ENCODE measurements at regions not wholly inside any gene's neighbourhood (a gene's known extent, or its start where the extent isn't known, plus 50 kb on each side); places are given as distances from the start of the nearest gene placed in this dataset.

GRCh38 chr4:135098061-135098460 is 896.5 kb upstream of the PABPC4L start:
- no peak for TF ChIP-seq CTCF (IDR thresholded peaks at IDR 0.05; ENCODE audit: insufficient read depth, low read depth, low read length, missing control alignments)
- no peak for DNase-seq (ENCODE audit: low read depth)
- no peak overlapping the region for H3K4me3 ChIP-seq (ENCODE audit: low read depth, low read length)

- no peak overlapping the region for H3K4me3 ChIP-seq (ENCODE audit: low read depth, low read length)
- no peak for TF ChIP-seq CTCF (IDR thresholded peaks at IDR 0.05; ENCODE audit: insufficient read depth, low read depth, low read length, missing control alignments)
- no peak for DNase-seq (ENCODE audit: low read depth)
These were observed 871.8 kb upstream of the PABPC4L start for GRCh38 chr4:135073389-135073788.

GRCh38 chr4:135072553-135072952 is 871.0 kb upstream of the PABPC4L start:
- no peak for DNase-seq (ENCODE audit: low read depth)
- no peak overlapping the region for H3K4me3 ChIP-seq (ENCODE audit: low read depth, low read length)
- no peak for TF ChIP-seq CTCF (IDR thresholded peaks at IDR 0.05; ENCODE audit: insufficient read depth, low read depth, low read length, missing control alignments)

- no peak overlapping the region for H3K4me3 ChIP-seq (ENCODE audit: low read depth, low read length)
- TF ChIP-seq CTCF (IDR thresholded peaks at IDR 0.05; ENCODE audit: insufficient read depth, low read depth, low read length, missing control alignments): no peak
- no peak for DNase-seq (ENCODE audit: low read depth)
These were observed 863.8 kb upstream of the PABPC4L start for GRCh38 chr4:135065366-135065765.

- no peak for DNase-seq (ENCODE audit: low read depth)
- no peak overlapping the region for H3K4me3 ChIP-seq (ENCODE audit: low read depth, low read length)
- no peak for TF ChIP-seq CTCF (IDR thresholded peaks at IDR 0.05; ENCODE audit: insufficient read depth, low read depth, low read length, missing control alignments)
These were observed 848.6 kb upstream of the PABPC4L start for GRCh38 chr4:135050086-135050717.

- no peak for TF ChIP-seq CTCF (IDR thresholded peaks at IDR 0.05; ENCODE audit: insufficient read depth, low read depth, low read length, missing control alignments)
- no peak overlapping the region for H3K4me3 ChIP-seq (ENCODE audit: low read depth, low read length)
- DNase-seq (ENCODE audit: low read depth): no peak
These were observed 831.1 kb upstream of the PABPC4L start for GRCh38 chr4:135032670-135033069.

GRCh38 chr4:135015771-135016170 is 814.2 kb upstream of the PABPC4L start:
- H3K4me3 ChIP-seq (ENCODE audit: low read depth, low read length): no peak overlapping the region
- DNase-seq (ENCODE audit: low read depth): no peak
- TF ChIP-seq CTCF (IDR thresholded peaks at IDR 0.05; ENCODE audit: insufficient read depth, low read depth, low read length, missing control alignments): no peak

Data from GM12865 (cell line).